CD4-positive, CD25-positive, alpha-beta regulatory T cell (primary cell): ENCODE measurements at regions not wholly inside any gene's neighbourhood (a gene's known extent, or its start where the extent isn't known, plus 50 kb on each side); places are given as distances from the start of the nearest gene placed in this dataset.

Source experiments
- ATAC-seq, 2 donors: fragments of 150-1000 bp; cut with Tn5 transposase; one replicate each; pipeline ENCODE4 v1.10.0; 2021; ENCODE audit warnings: low read depth in 2 of 2, moderate number of reproducible peaks in 2 of 2, moderate library complexity in 1 of 2
- DNase-seq, 3 donors: peaks; one replicate each; pipeline versions ENCODE4 v3.0.0 to v3.0.0-alpha.2; 2012 to 2022; ENCODE audit warnings: mixed read lengths in 1 of 3
- H3K27ac ChIP-seq: one replicate; pipeline ENCODE4 v1.7.0; 2013; ENCODE audit warnings: mild to moderate bottlenecking, low read length; ENCODE audit not compliant: insufficient read depth, poor library complexity, severe bottlenecking
- H3K27me3 ChIP-seq: one replicate; pipeline ENCODE4 v1.7.0; 2013; ENCODE audit warnings: low read length; ENCODE audit not compliant: control insufficient read depth, insufficient read depth
- H3K36me3 ChIP-seq: one replicate; pipeline ENCODE4 v1.7.0; 2013; ENCODE audit warnings: mild to moderate bottlenecking, low read length, moderate library complexity; ENCODE audit not compliant: control insufficient read depth, insufficient read depth
- H3K4me1 ChIP-seq: 2 replicates; pipeline ENCODE4 v1.7.0; 2013; ENCODE audit warnings: mild to moderate bottlenecking, low read length; ENCODE audit not compliant: insufficient read depth, control insufficient read depth, poor library complexity, severe bottlenecking
- H3K4me3 ChIP-seq: one replicate; pipeline ENCODE4 v1.7.0; 2013; ENCODE audit warnings: low read depth, mild to moderate bottlenecking, low read length, moderate library complexity
- H3K9me3 ChIP-seq, 2 experiments: 1 replicate in 1 of 2; 2 replicates in 1 of 2; pipeline ENCODE4 v1.7.0; 2013; ENCODE audit warnings: low read length in 2 of 2, mild to moderate bottlenecking in 1 of 2, moderate library complexity in 1 of 2; ENCODE audit not compliant: control insufficient read depth in 2 of 2
- H3K27ac Mint-ChIP-seq, 3 donors: one replicate each; pipeline ENCODE4 v1.8.0; 2020 to 2022; ENCODE audit warnings: mild to moderate bottlenecking in 3 of 3, mixed read lengths in 3 of 3, moderate library complexity in 2 of 3
- H3K27me3 Mint-ChIP-seq: one replicate; pipeline ENCODE4 v1.8.0; 2022; ENCODE audit warnings: mild to moderate bottlenecking, mixed read lengths
- H3K36me3 Mint-ChIP-seq: one replicate; pipeline ENCODE4 v1.8.0; 2020; ENCODE audit warnings: mixed read lengths
- H3K4me1 Mint-ChIP-seq, 4 donors: one replicate each; pipeline ENCODE4 v1.8.0; 2020 to 2022; ENCODE audit warnings: mixed read lengths in 4 of 4, mild to moderate bottlenecking in 1 of 4
- H3K4me3 Mint-ChIP-seq, 4 donors: one replicate each; pipeline ENCODE4 v1.8.0; 2020 to 2022; ENCODE audit warnings: mild to moderate bottlenecking in 4 of 4, mixed read lengths in 4 of 4, moderate library complexity in 3 of 4
- H3K9me3 Mint-ChIP-seq, 7 donors: one replicate each; pipeline ENCODE4 v1.8.0; 2020 to 2022; ENCODE audit warnings: mixed read lengths in 7 of 7, mild to moderate bottlenecking in 3 of 7, moderate library complexity in 2 of 7

DNA sequence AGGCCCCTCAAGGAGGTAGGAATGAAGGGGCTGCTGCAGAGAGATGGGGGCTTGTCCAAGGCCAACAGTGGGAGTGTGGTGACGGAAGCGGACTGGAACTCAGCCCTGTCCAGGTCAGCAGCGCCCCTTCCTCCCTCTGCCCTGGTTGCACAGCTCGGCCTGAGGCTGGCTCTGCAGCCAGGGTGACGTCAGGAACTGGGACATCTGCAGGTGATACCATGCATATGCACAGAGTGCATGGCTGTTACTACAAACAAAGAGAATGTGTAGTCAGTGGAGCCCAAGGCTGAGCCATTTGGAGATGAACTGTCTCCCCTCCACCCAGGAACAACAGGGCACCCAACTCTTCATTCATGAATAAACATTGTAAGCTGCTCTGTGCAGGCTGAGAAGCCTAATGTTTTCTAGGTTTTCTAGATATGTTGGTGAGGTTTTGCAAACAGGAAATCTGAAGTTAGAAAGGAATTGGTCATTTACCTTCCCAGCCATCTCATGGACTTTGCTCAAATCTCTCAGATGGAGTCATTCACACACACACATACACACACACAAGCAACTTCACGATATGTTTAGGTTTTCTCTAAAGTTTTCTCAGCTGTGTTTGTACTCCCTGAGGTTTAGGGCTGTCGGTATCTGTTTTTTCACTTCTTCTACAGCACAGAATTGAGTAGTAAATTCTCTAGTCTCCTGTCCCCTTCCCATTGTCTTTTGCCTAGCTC lies 117.2 kb downstream of the TLE3 start:
- no peaks in the 10 kb centered on the region for H3K4me1 Mint-ChIP-seq
- Histone ChIP-seq H3K4me3 (no peak overlapping the region), H3K27ac (no peak overlapping the region), H3K27me3 (peaks cover 7% of the 10 kb centered on the region), H3K4me1 (no peaks in the 10 kb centered on the region), H3K9me3 (no peaks in the 10 kb centered on the region), H3K36me3 (no peaks in the 10 kb centered on the region)
- no peak for DNase-seq
- no peak overlapping the region for H3K27ac Mint-ChIP-seq
- no peaks in the 10 kb centered on the region for H3K36me3 Mint-ChIP-seq
- H3K27me3 Mint-ChIP-seq = peaks cover 20% of the 10 kb centered on the region
- H3K9me3 Mint-ChIP-seq = peaks cover 0 to 2% (median 0%) of the 10 kb centered on the region in 7 donors
- ATAC-seq = no peak
- H3K4me3 Mint-ChIP-seq = no peak overlapping the region

DNA sequence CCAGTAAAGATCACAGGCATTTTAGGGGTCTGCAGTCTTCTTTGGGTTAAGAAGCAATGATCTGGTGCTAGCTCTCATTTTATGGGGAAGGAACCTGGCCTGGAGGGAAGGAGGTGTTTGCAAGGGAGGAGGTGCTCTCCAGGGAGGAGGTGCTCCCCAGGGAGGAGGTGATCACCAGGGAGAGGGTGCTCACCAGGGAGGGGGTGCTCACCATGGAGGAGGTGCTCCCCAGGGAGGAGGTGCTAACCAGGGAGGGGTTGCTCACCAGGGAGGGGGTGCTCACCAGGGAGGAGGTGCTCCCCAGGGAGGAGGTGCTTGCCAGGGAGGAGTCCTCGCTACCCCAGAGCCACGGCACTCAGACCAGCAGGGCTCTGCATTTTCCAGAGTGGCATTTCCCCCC lies 115.7 kb downstream of the TLE3 start:
- Mint-ChIP-seq H3K4me1 (no peaks in the 10 kb centered on the region), H3K9me3 (peaks cover 0 to 2% (median 0%) of the 10 kb centered on the region in 7 donors), H3K4me3 (no peak overlapping the region), H3K27ac (no peak overlapping the region), H3K36me3 (no peaks in the 10 kb centered on the region), H3K27me3 (peaks cover 20% of the 10 kb centered on the region)
- DNase-seq = no peak
- Histone ChIP-seq H3K9me3 (no peaks in the 10 kb centered on the region), H3K4me1 (no peaks in the 10 kb centered on the region), H3K27me3 (no peaks in the 10 kb centered on the region), H3K36me3 (no peaks in the 10 kb centered on the region), H3K4me3 (no peak overlapping the region), H3K27ac (no peak overlapping the region)
- no peak for ATAC-seq

DNA sequence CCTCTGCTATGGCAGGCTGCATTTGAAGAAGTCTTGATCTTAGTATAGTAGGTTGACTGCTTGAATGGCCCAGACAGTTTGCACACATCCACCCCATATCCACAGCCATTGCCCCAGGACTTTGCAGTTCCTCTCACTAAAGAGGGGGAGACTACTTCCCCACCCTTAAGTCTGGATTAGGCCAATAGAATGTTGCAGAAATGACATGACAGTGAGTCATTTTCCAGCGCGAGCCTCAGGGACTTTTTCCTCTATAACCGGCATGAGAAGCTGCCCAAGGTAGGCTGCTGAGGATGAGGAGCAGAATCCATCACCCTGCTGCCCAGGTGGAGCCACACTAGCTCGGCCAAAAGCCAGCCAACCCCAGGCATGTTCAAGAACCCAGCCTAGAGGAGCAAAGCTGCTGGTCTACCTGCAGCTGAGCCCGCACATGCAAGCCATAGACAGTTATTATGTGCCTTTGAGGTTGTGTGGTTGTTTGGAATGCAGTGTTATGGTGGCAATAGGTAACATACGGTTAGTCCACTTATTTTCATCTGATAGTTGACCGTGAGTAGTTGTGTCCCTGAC lies 113.9 kb downstream of the TLE3 start:
- peaks cover 16% of the 10 kb centered on the region for H3K27me3 Mint-ChIP-seq
- no peak for DNase-seq
- Histone ChIP-seq H3K27ac (no peak overlapping the region), H3K27me3 (no peaks in the 10 kb centered on the region), H3K4me1 (no peaks in the 10 kb centered on the region), H3K4me3 (no peak overlapping the region), H3K36me3 (no peaks in the 10 kb centered on the region), H3K9me3 (no peaks in the 10 kb centered on the region)
- no peak overlapping the region for H3K27ac Mint-ChIP-seq
- H3K9me3 Mint-ChIP-seq = peaks cover 0 to 2% (median 0%) of the 10 kb centered on the region in 7 donors
- no peaks in the 10 kb centered on the region for H3K4me1 Mint-ChIP-seq
- no peaks in the 10 kb centered on the region for H3K36me3 Mint-ChIP-seq
- no peak overlapping the region for H3K4me3 Mint-ChIP-seq
- no peak for ATAC-seq

DNA sequence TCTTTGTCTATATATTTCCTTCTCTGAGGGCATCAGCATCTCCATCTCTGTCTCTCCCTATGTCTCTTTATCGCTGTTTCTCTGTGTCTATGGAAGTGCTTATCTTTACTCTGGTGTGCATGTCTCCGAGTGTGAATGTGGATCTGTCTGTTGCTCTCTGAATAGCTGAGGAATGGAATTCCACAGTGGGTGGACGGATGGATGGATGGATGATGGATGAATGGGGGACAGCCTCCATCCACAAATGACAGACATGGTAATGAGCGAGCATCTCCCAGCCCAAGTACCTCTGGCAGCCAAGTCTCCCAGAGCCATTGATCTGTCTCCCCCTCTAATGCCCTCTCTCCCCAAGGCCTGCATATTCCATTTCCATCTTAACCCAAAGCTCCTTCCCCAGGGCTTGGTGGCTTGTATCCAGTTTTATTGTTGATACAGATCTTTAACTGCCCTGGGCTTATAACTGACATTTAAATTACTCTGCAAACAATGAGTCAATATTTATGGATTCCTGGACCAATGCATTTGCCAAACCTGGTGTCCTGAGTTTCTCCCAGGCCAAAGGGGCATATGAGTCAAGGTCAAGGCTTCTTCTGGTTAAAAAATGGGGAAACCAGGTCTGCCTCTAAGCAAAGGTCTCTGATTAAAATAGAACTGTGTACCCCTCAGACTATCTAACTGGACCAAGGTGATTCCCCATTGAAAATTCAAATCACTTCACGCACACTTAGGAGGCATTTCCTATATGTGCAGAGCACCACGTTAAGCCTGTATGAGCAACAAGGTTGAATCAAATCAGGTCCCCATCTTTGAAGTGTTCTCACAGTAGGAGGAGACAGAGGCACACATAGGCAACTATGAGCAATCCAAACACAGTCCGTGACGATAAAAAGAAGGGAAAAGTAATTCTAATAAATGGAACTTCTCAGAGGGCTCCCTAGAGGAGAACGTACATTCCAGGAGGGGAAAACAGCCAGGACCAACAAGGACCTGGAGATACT lies 109.9 kb downstream of the TLE3 start:
- Histone ChIP-seq H3K9me3 (no peaks in the 10 kb centered on the region), H3K27me3 (no peaks in the 10 kb centered on the region), H3K36me3 (no peaks in the 10 kb centered on the region), H3K4me3 (no peak overlapping the region), H3K4me1 (no peaks in the 10 kb centered on the region), H3K27ac (no peak overlapping the region)
- Mint-ChIP-seq H3K9me3 (peaks cover 0 to 2% (median 0%) of the 10 kb centered on the region in 7 donors), H3K4me1 (peaks cover 0 to 7% (median 0%) of the 10 kb centered on the region in 4 donors), H3K4me3 (no peak overlapping the region), H3K27me3 (peaks cover 5% of the 10 kb centered on the region), H3K27ac (no peak overlapping the region), H3K36me3 (no peaks in the 10 kb centered on the region)
- ATAC-seq (no peak), DNase-seq (no peak)

DNA sequence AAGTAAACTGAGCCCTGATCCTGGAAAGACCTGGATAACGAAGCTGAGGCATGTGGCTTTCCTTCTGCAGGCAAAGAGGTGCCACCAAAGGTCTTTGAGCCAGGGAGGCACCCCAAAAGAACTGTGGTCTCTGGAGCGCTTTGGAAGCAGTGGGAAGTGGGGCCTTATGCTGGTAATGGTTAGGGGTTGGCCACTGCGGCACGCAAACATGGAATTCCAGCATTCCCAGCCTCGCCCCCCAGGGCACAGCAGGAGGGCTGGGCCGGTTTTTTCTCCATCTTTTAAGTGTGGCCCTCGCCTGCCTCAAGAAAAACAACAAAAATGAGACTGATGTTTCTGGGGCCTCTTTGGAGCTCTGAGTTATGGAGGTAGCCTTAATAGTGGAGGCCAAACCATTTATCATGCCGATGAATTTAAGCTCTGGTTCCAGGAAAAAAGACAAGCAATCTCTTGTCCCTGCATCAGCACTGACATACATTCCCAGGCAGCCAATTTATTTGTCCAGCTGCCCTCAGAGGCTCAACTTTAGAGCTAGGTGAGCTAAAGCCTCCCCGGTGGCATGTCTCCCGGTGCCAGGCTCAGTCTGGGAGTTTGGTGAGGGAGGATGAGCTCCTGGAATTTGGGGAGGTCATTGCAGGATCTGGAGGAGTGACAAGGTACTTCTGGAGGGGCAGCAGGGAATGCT lies 109.0 kb downstream of the TLE3 start:
- ATAC-seq = no peak
- H3K9me3 Mint-ChIP-seq = peaks cover 0 to 2% (median 0%) of the 10 kb centered on the region in 7 donors
- no peaks in the 10 kb centered on the region for H3K36me3 Mint-ChIP-seq

DNA sequence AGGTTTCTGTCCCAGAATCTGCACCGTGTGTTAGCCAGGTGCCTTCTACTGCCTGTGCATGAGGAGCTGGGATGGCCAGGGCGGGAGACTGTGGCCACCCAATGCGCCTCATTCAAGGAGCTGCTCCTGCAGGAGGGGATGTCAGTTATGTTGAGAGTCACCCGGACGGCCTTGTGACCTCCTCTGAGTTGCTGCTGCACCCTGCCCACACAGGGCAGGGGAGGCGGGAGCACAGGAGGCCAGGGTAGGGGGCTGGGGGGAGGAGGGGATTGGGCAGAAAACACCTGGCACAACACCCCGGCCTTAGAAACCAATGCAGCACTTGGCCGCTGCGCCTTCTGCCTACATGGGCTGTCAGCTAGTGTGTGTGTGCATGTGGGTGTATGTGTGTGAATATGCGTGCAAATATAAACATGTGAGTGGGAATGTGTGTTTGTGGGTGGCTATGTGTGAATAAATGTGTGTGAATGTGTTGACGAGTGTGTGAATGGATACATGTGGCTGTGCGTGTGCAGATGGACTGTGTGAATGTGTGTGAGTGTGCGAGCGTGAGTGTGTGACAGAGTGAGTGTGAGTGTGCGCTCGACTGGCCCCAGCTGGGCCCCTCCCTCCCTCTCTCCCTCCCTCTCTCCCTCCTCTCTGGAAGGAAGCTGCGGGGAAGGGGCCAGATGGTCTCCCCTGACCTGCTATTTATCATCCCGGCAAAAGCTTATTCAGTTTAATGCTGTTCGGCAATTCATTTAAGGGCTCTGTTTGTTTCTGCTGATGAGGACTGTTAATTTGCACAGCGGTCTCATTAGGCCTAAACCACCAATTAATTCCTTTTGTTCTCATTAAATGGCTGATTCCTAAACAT lies 106.9 kb downstream of the TLE3 start:
- Histone ChIP-seq H3K36me3 (no peaks in the 10 kb centered on the region), H3K4me1 (no peaks in the 10 kb centered on the region), H3K4me3 (no peak overlapping the region), H3K27me3 (no peaks in the 10 kb centered on the region), H3K27ac (no peak overlapping the region), H3K9me3 (no peaks in the 10 kb centered on the region)
- Mint-ChIP-seq H3K4me1 (peaks cover 0 to 7% (median 0%) of the 10 kb centered on the region in 4 donors), H3K36me3 (no peaks in the 10 kb centered on the region), H3K27me3 (peaks cover 5% of the 10 kb centered on the region), H3K27ac (no peak overlapping the region), H3K4me3 (no peak overlapping the region), H3K9me3 (peaks cover 0 to 2% (median 0%) of the 10 kb centered on the region in 7 donors)
- ATAC-seq = no peak
- no peak for DNase-seq

More for the DNA sequence above, 109.0 kb downstream of the TLE3 start:
- no peak overlapping the region for H3K4me3 Mint-ChIP-seq
- no peak overlapping the region for H3K27ac Mint-ChIP-seq
- H3K9me3 ChIP-seq = no peaks in the 10 kb centered on the region
- H3K36me3 ChIP-seq = no peaks in the 10 kb centered on the region
- H3K4me1 Mint-ChIP-seq = peaks cover 0 to 7% (median 0%) of the 10 kb centered on the region in 4 donors
- no peak for DNase-seq
- H3K27ac ChIP-seq = no peak overlapping the region
- H3K27me3 ChIP-seq = no peaks in the 10 kb centered on the region
- no peak overlapping the region for H3K4me3 ChIP-seq
- peaks cover 5% of the 10 kb centered on the region for H3K27me3 Mint-ChIP-seq
- H3K4me1 ChIP-seq = no peaks in the 10 kb centered on the region
